IMR-90 (cell line): ENCODE measurements at regions not wholly inside any gene's neighbourhood (a gene's known extent, or its start where the extent isn't known, plus 50 kb on each side); places are given as distances from the start of the nearest gene placed in this dataset.

Experiments
- ATAC-seq: fragments of 200-7000 bp; cut with Tn5 transposase; 2 replicates; pipeline ENCODE4 v1.9.1; 2020; ENCODE audit warnings: low read depth, mild to moderate bottlenecking, moderate library complexity
- BruUV-seq: library from RNA; stranded (reverse); fragments of 400-500 nt; replicated peaks from 2 replicates; lab custom pipeline; 2021; lab: Mats Ljungman, UMichigan
- CTCF ChIA-PET: fragments of 300-600 bp; formaldehyde crosslinking; extraction: SDS; loops from one replicate; lab custom pipeline; 2021; ENCODE audit warnings: antibody characterized with exemption; lab: Yijun Ruan, JAX
- POLR2A ChIA-PET: fragments of 300-600 bp; sonication (Branson Sonifier 250); formaldehyde crosslinking; loops from one replicate; lab custom pipeline; 2022; ENCODE audit warnings: antibody characterized with exemption; ENCODE audit not compliant: unreplicated experiment; lab: Charles Lee
- DNase-seq: peaks from one replicate; pipeline ENCODE4 v3.0.0; 2013
- H2AFZ ChIP-seq: replicated peaks from 2 replicates; pipeline ENCODE3; 2013; ENCODE audit warnings: low read length, mild to moderate bottlenecking; ENCODE audit not compliant: poor library complexity
- H2AK5ac ChIP-seq: 2 replicates; pipeline ENCODE4 v1.6.1; 2013; ENCODE audit warnings: low read depth, low read length, inconsistent platforms
- H2AK9ac ChIP-seq: replicated peaks from 2 replicates; pipeline ENCODE3; 2013; ENCODE audit warnings: mild to moderate bottlenecking, low read depth, low read length, moderate library complexity; ENCODE audit not compliant: poor library complexity
- H2BK120ac ChIP-seq: 2 replicates; pipeline ENCODE4 v1.6.1; 2013; ENCODE audit warnings: low read depth, low read length, inconsistent platforms
- H2BK15ac ChIP-seq: 3 replicates; pipeline ENCODE4 v1.6.1; 2013; ENCODE audit warnings: low read depth, low read length, inconsistent platforms
- H2BK20ac ChIP-seq: 2 replicates; pipeline ENCODE4 v1.6.1; 2013; ENCODE audit warnings: low read depth, mild to moderate bottlenecking, inconsistent platforms, low read length, moderate library complexity
- H2BK5ac ChIP-seq: 2 replicates; pipeline ENCODE4 v1.6.1; 2013; ENCODE audit warnings: mild to moderate bottlenecking, low read depth, low read length, inconsistent platforms; ENCODE audit not compliant: poor library complexity, severe bottlenecking
- H3K14ac ChIP-seq: replicated peaks from 2 replicates; pipeline ENCODE4 v1.6.1; 2013; ENCODE audit warnings: low read depth, low read length, inconsistent platforms
- H3K18ac ChIP-seq: 2 replicates; pipeline ENCODE4 v1.6.1; 2013; ENCODE audit warnings: low read depth, low read length, control low read depth
- H3K23ac ChIP-seq: 2 replicates; pipeline ENCODE4 v1.6.1; 2013; ENCODE audit warnings: low read depth, low read length, inconsistent platforms
- H3K27ac ChIP-seq: 2 replicates; pipeline ENCODE4 v1.5.1; 2013; ENCODE audit warnings: mild to moderate bottlenecking, control low read depth, low read length; ENCODE audit not compliant: insufficient read depth
- H3K27me3 ChIP-seq: 2 replicates; pipeline ENCODE4 v1.6.1; 2013; ENCODE audit warnings: low read length; ENCODE audit not compliant: control insufficient read depth, insufficient read depth
- H3K36me3 ChIP-seq: 2 replicates; pipeline ENCODE4 v1.6.1; 2013; ENCODE audit warnings: low read length, mixed read lengths; ENCODE audit not compliant: control insufficient read depth, insufficient read depth
- H3K4ac ChIP-seq: 2 replicates; pipeline ENCODE4 v1.6.1; 2013; ENCODE audit warnings: low read depth, low read length, inconsistent platforms
- H3K4me1 ChIP-seq: 2 replicates; pipeline ENCODE4 v1.6.1; 2013; ENCODE audit warnings: low read length, mixed read lengths; ENCODE audit not compliant: control insufficient read depth, insufficient read depth
- H3K4me2 ChIP-seq: 2 replicates; pipeline ENCODE4 v1.6.1; 2013; ENCODE audit warnings: low read depth, mild to moderate bottlenecking, control low read depth, low read length, moderate library complexity
- H3K4me3 ChIP-seq: 2 replicates; pipeline ENCODE4 v1.5.1; 2013; ENCODE audit warnings: low read depth, mild to moderate bottlenecking, control low read depth, low read length, moderate library complexity; ENCODE audit not compliant: insufficient read depth
- H3K56ac ChIP-seq: 2 replicates; pipeline ENCODE4 v1.6.1; 2013; ENCODE audit warnings: low read length, inconsistent platforms; ENCODE audit not compliant: insufficient read depth; ENCODE audit errors: extremely low read depth
- H3K79me1 ChIP-seq, 2 experiments: 2 replicates each; pipeline ENCODE4 v1.6.1; 2013; ENCODE audit warnings: low read length in 2 of 2, inconsistent platforms in 1 of 2, low read depth in 1 of 2
- H3K9ac ChIP-seq: 2 replicates; pipeline ENCODE4 v1.6.1; 2013; ENCODE audit warnings: low read depth, low read length, control low read depth
- H3K9me1 ChIP-seq: 2 replicates; pipeline ENCODE4 v1.6.1; 2013; ENCODE audit warnings: low read length, inconsistent platforms; ENCODE audit not compliant: insufficient read depth
- H3K9me3 ChIP-seq: 2 replicates; pipeline ENCODE4 v1.6.1; 2013; ENCODE audit warnings: low read length; ENCODE audit not compliant: control insufficient read depth, insufficient read depth
- H4K20me1 ChIP-seq: 2 replicates; pipeline ENCODE4 v1.6.1; 2013; ENCODE audit warnings: low read length, inconsistent platforms; ENCODE audit not compliant: insufficient read depth
- H4K5ac ChIP-seq: 2 replicates; pipeline ENCODE4 v1.6.1; 2013; ENCODE audit warnings: mild to moderate bottlenecking, low read depth, low read length, control low read depth
- H4K8ac ChIP-seq, 2 experiments: 2 replicates each; pipeline ENCODE4 v1.6.1; 2013; ENCODE audit warnings: low read depth in 2 of 2, low read length in 2 of 2, control low read depth in 1 of 2, inconsistent platforms in 1 of 2
- H4K91ac ChIP-seq: 2 replicates; pipeline ENCODE4 v1.6.1; 2013; ENCODE audit warnings: low read depth, low read length, inconsistent platforms; ENCODE audit not compliant: insufficient read depth
- CEBPB ChIP-seq: IDR thresholded peaks from 2 replicates; pipeline ENCODE4 v1.6.1; 2012; ENCODE audit warnings: low read depth, low read length, improper control_type of control experiment
- MXI1 ChIP-seq: IDR thresholded peaks from 2 replicates; pipeline ENCODE4 v1.6.1; 2012; ENCODE audit warnings: low read depth, mild to moderate bottlenecking, low read length, moderate library complexity, borderline replicate concordance
- POLR2A ChIP-seq: IDR thresholded peaks from 2 replicates; pipeline ENCODE4 v1.6.1; 2012; ENCODE audit warnings: mild to moderate bottlenecking, low read depth, low read length
- RFX5 ChIP-seq: IDR thresholded peaks from 2 replicates; pipeline ENCODE4 v1.8.0; 2012; ENCODE audit warnings: low read depth, mild to moderate bottlenecking, low read length, moderate library complexity
- WGBS, 2 experiments: methylation state at CpG; one replicate each; pipeline versions ENCODE4 v1.1.5 to v1.1.7; 2013; ENCODE audit warnings: missing lambda C conversion rate in 2 of 2; ENCODE audit not compliant: insufficient read length in 1 of 2; ENCODE audit errors: extremely low coverage in 2 of 2; 5-methylcytosine and 5-hydroxymethylcytosine counted together
- dilution Hi-C: fragments of 300-500 bp; cut with HindIII; formaldehyde crosslinking; loops from one replicate; pipeline ENCODE4 v1.14.3; 2018; ENCODE audit warnings: low sequenced_read_pairs; ENCODE audit not compliant: unreplicated experiment
- in situ Hi-C: fragments of 300-500 bp; cut with MboI; formaldehyde crosslinking; loops from 3 replicates; pipeline ENCODE4 v1.14.3; 2019; ENCODE audit warnings: low sequenced_read_pairs, inconsistent platforms, mixed read lengths
- intact Hi-C: fragments of 100-400 bp; cut with micrococcal nuclease; formaldehyde crosslinking; loops from 2 replicates; pipeline ENCODE4 v1.10.0; 2022

- Histone ChIP-seq H3K9ac (no peak overlapping the region), H3K36me3 (no peaks in the 10 kb centered on the region), H4K20me1 (no peaks in the 10 kb centered on the region), H3K4me2 (no peak overlapping the region), H3K27ac (no peak overlapping the region), H4K8ac (no peak overlapping the region), H2AFZ (no peak overlapping the region), H3K4me1 (no peaks in the 10 kb centered on the region), H2BK5ac (no peak overlapping the region), H3K4me3 (no peak overlapping the region), H3K23ac (no peak overlapping the region), H3K9me3 (no peaks in the 10 kb centered on the region), H3K79me1 (no peaks in the 10 kb centered on the region), H2AK9ac (no peak overlapping the region), H2BK15ac (no peak overlapping the region), H2AK5ac (no peak overlapping the region), H2BK120ac (no peak overlapping the region), H4K5ac (no peak overlapping the region), H3K18ac (no peak overlapping the region), H3K9me1 (no peaks in the 10 kb centered on the region; the same call in 1 of the 2 replicates), H4K91ac (no peak overlapping the region), H3K56ac (no peak overlapping the region), H3K14ac (no peak overlapping the region), H3K27me3 (no peaks in the 10 kb centered on the region), H3K4ac (no peak overlapping the region), H2BK20ac (no peak overlapping the region)
- WGBS, 2 experiments, result no CpG with 5 or more reads among the region's 2 CpGs
- DNase-seq (no peak), ATAC-seq (no peak)
- BruUV-seq, result no TSS peak
- intact Hi-C loops, result no loop called here
- dilution Hi-C loops, result no loop called here
- in situ Hi-C loops, result no loop called here
- ChIA-PET CTCF (no interaction called here), POLR2A (no interaction called here)
- TF ChIP-seq POLR2A (no peak), RFX5 (no peak), CEBPB (no peak), MXI1 (no peak)
Observed at GRCh38 chr4:86529436-86529835, 64.7 kb upstream of the PTPN13 start.
